HG02642 (cell line): ENCODE measurements at regions not wholly inside any gene's neighbourhood (a gene's known extent, or its start where the extent isn't known, plus 50 kb on each side); places are given as distances from the start of the nearest gene placed in this dataset.

Experiments used
- ATAC-seq: cut with Tn5 transposase; IDR thresholded peaks from one replicate; pipeline ENCODE4 v1.9.1; 2021; ENCODE audit warnings: mild to moderate bottlenecking; ENCODE audit not compliant: unreplicated experiment, poor library complexity

DNA sequence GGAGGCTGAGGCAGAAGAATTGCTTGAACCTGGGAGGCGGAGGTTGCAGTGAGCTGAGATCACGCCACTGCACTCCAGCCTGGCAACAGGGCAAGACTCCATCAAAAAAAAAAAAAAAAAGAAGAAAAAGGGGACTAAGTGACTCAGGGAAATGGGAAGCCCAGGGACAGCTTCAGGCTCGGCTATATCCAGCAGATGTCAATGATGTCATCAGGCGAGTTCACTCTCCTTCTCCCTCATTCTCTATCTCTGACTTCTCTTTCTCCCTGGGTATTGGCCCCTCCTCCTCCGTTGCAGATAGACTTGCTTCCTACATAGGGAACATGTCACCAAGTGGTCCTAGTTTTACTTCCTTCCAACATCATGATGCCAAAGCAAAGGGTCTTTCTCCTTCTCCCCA lies 316.8 kb downstream of the TFAP2C start:
- no peak for ATAC-seq

GRCh38 chr20:56949318-56949717 lies 317.1 kb downstream of the BMP7 start:
- no peak for ATAC-seq

GRCh38 chr20:56952258-56953047 lies 314.0 kb downstream of the BMP7 start:
- ATAC-seq: no peak

DNA sequence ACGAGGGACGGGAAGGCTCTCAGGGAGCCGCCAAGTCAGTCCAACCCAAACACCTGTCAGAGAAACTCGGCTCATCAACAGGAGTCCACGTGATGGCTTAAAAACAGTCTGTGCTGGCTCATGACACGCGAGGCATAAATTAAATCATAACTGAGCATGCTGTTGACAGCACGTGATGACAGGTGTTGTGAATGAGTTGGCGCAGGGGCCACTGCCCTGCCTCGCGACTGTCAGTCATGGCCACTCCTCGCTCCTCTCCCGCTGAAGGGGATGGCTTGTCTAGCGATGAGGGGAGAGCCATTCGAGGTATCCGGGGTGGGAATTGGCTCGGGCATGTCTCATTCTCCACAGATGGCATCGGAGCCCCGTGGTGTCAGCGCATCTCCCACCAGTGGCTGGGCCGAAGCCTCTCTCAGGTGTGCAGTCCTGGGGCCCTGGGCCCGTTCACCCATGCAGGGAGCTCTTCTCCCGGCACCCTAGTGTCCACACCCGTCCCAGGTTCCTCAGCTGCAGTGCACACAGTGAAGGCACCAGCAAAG lies 313.3 kb downstream of the BMP7 start:
- ATAC-seq: no peak

DNA sequence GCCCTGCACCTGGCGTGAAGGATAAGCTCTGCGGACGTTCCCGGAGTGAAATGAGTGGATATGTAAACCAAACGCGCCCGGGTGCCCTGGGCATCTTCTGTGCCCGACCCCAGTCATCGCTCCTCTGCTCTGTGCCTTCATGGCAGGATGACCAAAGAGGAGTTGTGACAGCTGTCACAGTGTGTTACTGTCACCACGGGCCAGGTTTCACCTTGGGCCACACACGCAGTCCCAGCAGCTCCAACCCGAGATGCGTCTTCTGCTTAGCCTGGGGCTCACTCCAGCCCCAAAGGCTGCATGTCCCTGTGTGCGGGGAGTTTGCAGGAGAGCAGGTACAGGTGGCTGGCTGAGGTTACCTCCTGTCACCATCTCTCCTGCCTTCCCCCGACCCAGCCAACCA lies 311.6 kb downstream of the BMP7 start:
- ATAC-seq: no peak

GRCh38 chr20:56955680-56956079 lies 310.8 kb downstream of the BMP7 start:
- ATAC-seq: no peak

GRCh38 chr20:56956534-56956933 lies 309.9 kb downstream of the BMP7 start:
- no peak for ATAC-seq

DNA sequence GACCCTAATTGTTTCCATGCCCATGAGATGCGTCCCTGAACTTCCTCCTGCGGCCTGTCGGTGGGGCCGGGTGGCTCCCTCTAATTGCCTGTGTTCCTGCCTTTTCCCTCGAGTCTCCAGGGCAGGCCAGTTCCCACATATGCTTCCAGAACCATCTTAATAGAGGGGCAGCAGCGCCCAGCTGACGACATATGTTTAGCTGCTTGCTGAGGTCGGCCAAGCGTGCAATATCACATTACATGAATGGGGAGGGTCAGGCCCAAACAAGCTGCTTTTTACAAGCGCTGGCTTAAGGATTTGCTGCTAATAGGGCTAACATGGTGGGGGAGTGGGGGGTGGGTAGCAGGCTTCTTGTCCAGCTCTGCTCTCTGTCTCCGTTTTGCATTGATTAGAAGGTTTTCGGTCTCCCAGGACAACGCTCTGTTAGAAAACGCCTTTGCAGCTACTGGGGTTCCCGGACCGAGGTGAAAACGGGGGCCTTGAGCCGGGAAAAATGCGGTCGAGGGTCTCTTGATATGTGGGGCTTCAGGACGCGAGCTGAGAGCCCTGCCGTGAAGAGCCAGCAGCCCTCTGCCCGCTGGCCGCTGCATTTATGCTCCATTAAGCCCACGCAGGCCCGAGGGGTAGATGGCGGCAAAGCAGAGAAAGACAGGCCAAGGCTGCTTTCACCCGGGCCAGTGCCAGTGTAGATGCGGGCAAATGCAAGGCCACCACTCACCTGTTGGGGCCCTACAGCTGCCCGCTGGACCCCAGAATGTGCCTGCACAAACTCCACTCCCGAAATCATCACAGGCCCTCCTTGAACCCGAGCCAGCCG lies 308.5 kb downstream of the BMP7 start:
- ATAC-seq: no peak

DNA sequence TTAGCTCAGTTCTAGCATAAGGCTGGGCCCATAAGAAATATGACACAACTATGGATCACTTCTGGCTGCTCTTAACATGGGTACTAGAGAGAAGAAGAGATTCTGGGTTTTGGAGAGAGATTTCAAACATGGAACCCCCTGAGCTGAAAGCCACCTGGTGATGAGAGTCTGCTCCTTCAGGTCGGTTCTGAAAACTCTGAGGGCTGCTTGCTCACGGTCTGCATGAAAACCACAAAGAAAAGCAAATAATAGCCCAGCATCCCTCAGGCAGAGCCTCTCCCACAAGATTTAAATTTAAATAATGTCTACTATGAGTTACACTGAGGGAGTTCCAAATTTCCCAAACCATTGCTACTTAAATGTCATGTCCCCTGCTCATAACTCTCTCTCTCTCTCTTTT lies 301.5 kb downstream of the BMP7 start:
- no peak for ATAC-seq

DNA sequence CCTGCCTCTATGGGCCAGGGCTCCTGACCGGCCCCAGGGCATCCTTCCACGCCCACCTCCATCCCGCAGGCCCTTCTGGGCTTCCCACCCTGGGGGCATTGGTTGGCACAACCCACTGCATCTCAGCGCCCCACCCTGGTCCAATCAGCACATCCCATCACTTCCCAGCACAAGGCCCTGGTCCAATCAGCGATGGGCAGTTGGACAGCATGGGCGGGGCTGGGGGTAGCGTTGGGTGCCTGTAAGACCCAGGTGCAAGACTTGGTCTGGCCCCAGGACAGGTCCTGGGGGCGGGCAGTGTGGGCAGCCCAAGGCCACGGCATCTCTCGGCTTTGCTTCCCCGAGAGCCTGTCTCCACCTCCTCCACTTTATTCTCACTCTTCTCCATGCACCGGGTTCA lies 298.5 kb downstream of the BMP7 start:
- no peak for ATAC-seq

GRCh38 chr20:56968376-56969048 lies 297.9 kb downstream of the BMP7 start:
- no peak for ATAC-seq

DNA sequence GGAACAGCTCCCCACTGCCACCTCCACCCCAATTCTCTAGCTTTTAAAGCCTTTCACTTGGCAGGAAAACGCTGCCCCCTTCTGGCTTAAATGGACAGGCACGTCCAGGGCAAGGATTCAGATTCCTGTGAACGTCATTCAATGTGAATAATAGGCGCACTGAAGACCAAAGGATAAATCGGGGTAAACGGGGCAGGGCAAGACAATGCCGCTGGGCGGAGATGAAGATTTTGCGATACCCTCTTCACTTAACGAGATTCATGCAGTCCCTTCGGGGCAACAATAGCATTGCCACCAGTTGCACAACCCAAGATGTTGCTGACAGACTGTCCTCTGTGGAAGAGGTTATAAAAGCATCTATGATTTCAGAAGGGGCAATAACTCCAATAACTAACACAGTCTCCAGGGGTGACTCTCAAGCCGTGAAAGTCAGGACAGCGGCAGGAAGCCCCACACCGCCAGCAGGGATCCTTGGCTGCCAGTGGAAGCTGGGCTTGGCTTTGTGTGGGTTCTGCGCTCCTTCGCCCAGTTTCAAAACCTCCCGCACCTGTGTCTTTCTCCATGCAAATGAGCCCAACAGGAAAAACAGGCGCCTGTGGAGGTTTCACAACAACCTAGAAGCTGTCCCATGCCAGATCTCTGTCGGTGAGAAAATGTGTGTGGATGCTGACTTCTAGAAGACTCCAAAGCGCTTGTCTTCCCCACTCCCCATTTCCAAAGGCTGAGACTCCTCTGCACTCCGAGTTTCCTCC lies 291.8 kb downstream of the BMP7 start:
- no peak for ATAC-seq

GRCh38 chr20:56975838-56976237 lies 290.6 kb downstream of the BMP7 start:
- ATAC-seq: no peak

- ATAC-seq: no peak
Observed at GRCh38 chr20:56976336-56976735, 290.1 kb downstream of the BMP7 start.

DNA sequence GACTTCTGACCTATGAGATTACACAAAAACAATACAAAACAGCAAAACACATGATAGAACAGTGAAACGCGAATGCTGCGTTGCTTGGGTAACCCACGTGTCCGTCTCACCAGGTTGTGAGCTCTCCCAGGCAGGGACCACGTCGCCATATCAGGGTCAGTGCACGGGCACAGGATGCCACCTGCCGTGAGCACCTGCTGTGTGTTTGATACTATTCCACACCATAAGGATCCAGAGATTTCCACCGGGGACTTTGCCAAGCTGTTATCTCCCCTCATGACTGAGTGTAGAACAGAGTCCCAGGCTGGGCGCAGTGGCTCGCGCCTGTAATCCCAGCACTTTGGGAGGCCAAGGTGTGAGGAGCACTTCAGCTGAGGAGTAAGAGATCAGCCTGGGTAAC lies 288.0 kb downstream of the BMP7 start:
- no peak for ATAC-seq

GRCh38 chr20:56979125-56979524 lies 287.3 kb downstream of the BMP7 start:
- ATAC-seq: no peak

DNA sequence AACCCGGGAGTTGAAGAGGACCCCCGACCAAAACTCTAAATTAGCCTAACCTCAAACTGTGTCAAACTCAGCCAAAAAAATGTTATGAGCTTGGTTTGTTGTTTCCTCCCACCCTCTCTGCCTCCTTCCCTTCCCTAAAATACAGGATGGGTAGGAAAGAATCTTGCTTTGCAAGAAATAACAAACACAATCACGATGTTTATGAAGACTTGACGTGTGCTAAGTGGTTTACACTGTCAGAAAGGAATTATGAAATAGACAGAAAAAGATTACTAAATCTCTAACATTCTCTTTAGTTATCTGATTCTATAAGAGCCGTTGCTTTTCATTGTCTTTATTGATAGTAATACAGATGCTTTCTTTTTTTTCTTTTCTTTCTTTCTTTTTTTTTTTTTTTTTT lies 285.1 kb downstream of the BMP7 start:
- no peak for ATAC-seq

DNA sequence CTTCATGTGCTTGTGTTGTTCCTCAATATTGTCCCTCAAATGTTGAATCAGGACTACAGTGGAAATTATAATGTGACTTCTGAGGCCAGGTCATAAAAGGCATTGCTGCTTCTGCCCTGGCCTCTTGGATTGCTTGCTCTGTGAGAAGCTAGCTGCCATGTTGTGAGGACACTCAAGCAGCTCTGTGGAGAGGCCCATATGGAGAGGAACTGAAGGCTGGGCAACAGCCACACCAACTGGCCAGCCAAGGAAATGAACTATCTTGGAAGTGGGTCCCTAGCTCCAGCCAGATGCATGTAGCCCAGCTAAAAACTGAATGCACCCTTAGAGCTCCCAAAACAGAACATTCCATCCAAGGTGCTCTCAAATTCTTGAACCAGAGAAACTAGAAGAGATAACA lies 282.6 kb downstream of the BMP7 start:
- no peak for ATAC-seq

- no peak for ATAC-seq
Observed at GRCh38 chr20:56985066-56985685, 281.3 kb downstream of the BMP7 start.

GRCh38 chr20:56986476-56986875 lies 280.0 kb downstream of the BMP7 start:
- ATAC-seq: no peak
